HG03280 (cell line): ENCODE measurements at regions not wholly inside any gene's neighbourhood (a gene's known extent, or its start where the extent isn't known, plus 50 kb on each side); places are given as distances from the start of the nearest gene placed in this dataset.
"Not testable (repeated sequence)": the region's sequence is repeated elsewhere in the genome, so short reads cannot be mapped to it uniquely, and the experiment has no call there.

Source experiments
- ATAC-seq: cut with Tn5 transposase; IDR thresholded peaks from one replicate; pipeline ENCODE4 v1.9.1; 2021; ENCODE audit warnings: mild to moderate bottlenecking, moderate library complexity; ENCODE audit not compliant: unreplicated experiment

- ATAC-seq = no peak
Observed at GRCh38 chr19:14328406-14328805, 52.8 kb upstream of the ADGRE5 start.

GRCh38 chr19:14327061-14327460, 54.2 kb upstream of the ADGRE5 start:
- not testable (repeated sequence) for ATAC-seq

- ATAC-seq = no peak
Observed at GRCh38 chr19:14325863-14326262, 55.4 kb upstream of the ADGRE5 start.

GRCh38 chr19:14325134-14325533, 56.1 kb upstream of the ADGRE5 start:
- no peak for ATAC-seq

GRCh38 chr19:14322889-14323463, 58.3 kb upstream of the ADGRE5 start:
- no peak for ATAC-seq

- no peak for ATAC-seq
Observed at GRCh38 chr19:14320253-14320652, 61.0 kb upstream of the ADGRE5 start.

DNA sequence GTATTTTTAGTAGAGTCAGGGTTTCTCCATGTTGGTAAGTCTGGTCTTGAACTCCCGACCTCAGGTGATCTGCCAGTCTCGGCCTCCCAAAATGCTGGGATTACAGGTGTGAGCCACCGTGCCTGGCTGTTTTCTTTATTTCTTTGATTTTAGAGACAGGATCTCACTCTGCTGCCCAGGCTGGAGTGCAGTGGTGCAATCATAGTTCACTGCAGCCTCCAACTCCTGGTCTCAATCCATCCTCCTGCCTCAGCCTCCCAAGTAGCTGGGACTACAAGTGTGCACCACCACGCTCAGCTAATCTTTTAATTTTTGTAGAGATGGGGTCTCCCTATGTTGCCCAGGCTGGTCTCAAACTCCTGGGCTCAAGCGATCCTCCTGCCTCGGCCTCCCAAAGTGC, 61.5 kb upstream of the ADGRE5 start:
- not testable (repeated sequence) for ATAC-seq

DNA sequence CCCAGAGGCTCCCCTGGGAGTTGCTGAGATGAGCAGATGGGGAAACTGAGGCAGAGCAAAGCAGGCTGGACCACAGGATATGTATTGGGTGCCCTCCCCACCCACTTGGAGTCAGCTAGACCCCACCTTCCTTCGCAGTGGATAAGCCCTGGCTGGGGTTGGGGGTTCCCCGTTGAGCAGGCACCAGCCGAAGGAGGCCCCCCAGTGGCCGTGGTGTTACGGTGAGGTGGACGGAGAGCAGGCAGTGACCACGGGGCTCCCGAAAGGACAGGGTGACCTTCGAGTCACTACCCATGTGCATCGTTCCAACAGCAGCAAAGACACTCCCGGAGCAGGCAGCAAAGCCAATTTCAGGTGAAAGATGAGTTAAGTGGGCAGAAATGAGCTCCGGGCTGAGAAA, 62.4 kb upstream of the ADGRE5 start:
- ATAC-seq = no peak

GRCh38 chr19:14317157-14317556, 64.1 kb upstream of the ADGRE5 start:
- ATAC-seq = no peak

GRCh38 chr19:14315433-14315832, 65.8 kb upstream of the ADGRE5 start:
- no peak for ATAC-seq

DNA sequence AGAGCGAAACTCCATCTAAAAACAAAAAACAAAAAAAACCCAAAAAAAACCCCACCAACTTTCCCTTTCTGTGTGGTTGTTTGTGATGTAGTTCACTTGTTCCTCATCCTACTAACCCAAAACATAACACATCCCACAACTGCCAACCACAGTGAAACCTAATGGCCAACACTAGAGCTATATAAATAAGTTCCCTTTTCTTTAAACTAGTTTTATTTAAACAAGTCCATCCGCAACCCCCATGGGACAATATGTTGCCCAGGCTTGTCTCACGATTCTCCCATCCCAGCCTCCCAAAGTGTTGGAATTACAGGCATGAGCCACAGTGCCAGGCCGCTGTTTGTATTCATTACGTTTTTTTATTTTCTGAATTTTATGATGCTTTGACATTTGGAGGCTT, 71.2 kb upstream of the ADGRE5 start:
- no peak for ATAC-seq

DNA sequence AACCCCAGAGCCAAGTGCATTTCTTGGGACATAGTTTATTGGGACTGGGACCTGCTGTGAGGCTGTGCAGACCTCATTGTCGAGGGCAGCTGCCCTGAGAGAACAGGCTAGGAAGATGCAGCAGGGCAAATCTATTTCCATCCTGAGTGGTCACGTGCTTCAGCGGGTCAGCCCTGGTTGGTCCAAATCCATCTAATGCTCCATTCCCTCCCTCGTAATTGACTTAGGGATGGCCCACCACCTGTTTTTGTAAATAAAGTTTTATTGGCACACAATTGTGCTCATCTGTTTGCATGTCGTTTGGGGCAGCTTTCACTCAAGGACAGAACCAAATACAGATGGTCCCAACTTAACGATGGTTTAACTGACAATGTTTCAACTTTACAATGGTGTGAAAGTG, 75.5 kb upstream of the ADGRE5 start:
- no peak for ATAC-seq

- no peak for ATAC-seq
Observed at GRCh38 chr19:14301150-14301549, 80.1 kb upstream of the ADGRE5 start.

DNA sequence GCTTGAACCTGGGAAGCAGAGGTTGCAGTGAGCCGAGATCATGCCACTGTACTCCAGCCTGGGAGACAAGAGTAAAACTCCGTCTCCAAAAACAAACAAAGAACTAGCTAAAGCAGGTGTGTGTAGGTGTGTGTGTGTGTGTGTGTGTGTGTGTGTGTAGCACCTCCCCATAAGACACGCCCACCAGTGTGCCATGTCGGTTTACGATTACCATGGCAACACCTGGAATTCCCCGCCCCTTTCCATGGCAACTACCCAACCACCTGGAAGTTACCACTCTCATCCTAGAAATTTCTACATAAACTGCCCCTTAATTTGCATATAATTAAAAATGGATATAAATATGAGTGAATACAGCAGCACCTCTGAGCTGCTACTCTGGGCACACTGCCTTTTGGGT, 80.9 kb upstream of the ADGRE5 start:
- no peak for ATAC-seq

DNA sequence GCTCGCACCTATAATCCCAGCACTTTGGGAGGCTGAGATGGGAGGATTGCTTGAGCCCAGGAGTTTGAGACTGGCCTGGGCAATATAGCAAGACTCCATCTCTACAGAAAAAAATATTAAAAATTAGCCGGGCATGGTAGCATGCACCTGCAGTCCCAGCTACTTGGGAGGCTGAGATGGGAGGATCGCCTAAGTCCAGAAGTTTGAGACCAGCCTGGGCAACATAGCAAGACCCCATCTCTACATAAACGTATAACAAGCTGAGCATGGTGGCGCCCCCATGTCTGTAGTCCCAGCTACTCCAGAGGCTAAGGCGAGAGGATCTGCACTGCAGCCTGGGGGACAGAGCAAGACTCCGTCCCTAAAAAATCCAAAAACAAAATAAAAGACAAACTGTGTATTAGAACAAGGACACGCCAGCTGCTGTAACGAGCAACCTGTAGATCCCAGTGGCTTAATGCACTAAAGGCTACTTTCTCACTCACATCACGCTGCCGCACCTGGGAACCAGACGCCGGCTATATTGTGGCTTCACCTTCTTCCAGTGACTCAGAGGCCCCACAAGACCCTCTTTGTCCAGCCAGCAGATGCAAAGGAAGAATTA, 81.9 kb upstream of the ADGRE5 start:
- not testable (repeated sequence) for ATAC-seq

DNA sequence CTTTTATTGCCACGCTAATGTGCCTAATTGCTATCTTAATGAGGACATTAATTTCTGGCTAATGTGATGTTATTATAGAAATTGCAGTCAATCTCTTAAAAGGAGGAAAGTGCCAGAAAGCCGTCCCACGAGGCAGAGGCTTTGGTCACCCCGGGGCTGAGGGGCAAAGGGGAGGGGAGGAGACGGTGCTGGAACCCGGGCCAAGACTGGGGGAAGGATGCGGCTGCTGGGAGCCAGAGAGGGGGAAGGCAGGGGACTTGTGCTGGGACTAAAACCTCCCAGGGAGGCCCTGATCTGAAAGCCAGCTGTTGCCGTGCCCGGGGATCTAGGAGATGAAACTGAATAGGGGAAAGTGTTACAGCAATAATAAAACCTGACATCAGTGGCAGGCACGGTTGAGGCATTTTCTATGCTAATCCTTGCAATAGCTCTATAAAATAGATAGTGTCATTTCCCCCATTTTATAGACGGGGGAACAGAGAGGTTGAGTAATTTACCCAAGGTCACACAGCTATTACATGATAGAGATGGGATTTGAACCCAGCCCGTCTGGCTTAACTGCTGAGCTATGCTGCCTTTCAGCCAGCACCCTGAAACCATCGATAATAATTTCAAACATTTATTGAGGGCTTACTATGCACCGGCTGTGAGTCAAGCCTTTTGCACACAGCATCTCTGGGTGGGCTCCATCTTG, 83.2 kb upstream of the ADGRE5 start:
- ATAC-seq = not testable (repeated sequence)

DNA sequence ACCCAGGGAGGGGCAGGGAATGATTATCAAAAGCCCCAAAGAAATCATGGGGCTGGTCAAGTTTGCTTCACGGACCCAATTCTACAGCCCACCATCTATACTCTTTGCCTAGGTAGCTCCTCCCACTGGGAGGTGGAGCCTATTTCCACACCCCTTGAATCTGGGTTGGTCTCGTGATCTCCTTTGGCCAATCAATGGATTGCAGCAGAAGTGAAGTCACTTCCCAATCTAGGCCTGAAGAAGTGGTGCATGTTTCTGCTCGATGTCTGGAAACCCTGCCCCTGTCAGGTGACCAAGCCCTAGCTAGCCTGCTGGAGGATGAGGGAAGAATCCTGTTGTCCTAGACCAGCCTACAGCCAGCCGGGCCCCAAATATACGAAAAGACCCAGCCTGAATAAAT, 86.3 kb upstream of the ADGRE5 start:
- not testable (repeated sequence) for ATAC-seq

DNA sequence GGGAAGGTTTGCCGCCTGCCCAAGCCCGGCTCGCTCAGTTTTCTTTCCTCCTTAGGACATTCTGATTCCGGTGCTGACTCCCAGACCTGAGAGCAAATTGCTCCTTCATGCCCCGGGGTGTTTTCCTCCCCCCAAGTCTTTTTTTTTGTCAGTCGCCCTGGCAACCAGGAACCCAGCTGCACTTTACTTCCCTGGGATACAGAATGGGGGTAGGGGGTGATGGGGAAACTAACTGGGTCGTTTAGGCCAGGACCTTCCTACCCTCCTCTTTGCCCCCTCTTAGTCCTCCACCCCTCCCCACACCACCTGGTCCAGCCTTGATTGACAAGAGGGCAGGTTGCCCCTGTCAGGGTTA, 87.5 kb upstream of the ADGRE5 start:
- not testable (repeated sequence) for ATAC-seq

DNA sequence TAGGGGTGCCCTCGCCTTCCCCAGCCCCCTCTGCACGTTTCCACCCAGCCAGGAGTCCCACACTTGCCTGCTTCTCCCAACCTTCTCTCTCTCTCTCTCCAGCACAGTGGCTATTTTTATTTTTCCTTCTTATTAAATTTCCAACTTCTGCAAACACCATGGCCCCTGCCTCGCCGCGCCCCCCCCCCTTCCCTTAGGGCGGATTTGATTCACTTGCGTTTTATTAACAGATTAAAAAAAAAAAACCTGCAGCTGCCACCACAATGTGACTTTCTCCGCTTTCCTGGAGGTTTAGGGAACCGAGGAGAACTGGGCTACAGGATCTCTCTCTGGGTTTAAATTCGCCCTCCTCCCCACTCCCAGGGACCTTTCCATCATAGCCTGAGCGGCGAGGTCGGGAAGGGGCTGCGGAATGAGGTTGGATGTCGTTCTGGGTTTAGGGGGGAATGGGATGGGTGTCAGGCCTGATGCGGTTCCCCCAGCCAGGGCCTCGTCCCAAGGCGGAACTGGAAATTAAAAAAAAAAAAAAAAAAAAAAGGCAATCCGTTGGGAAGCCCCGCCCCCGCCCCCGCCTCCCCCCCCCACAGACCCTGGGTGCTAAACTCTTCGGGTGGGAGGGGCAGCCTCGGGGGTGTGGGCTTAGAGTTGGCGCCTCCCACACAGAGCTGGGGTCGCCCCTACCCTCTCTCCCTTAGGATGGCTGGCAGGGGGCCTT, 87.3 kb upstream of the ADGRL1 start:
- not testable (repeated sequence) for ATAC-seq

- ATAC-seq = not testable (repeated sequence)
Observed at GRCh38 chr19:14289810-14290209, 83.8 kb upstream of the ADGRL1 start.

- not testable (repeated sequence) for ATAC-seq
Observed at GRCh38 chr19:14287837-14288236, 81.9 kb upstream of the ADGRL1 start.

DNA sequence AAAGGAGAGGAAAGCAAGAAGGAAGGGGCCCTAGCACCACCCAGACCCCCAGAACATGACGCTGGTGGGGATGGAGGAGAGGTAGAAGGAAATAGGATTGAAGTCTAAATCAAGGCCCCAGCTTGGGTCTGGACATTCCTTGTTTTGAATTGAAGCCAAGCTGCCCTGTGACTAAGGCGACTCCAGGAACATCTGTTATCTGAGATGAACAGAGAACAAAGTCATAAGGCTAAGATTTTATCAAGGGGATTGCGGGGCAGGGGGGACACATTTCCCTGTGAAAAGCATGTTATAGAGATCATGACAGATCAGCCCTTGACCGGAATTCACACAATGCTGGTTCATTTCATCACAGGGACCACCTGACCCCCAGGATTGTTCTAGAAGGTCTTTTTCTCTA, 80.6 kb upstream of the ADGRL1 start:
- ATAC-seq = not testable (repeated sequence)
